ENCODE measurements at regions not wholly inside any gene's neighbourhood (a gene's known extent, or its start where the extent isn't known, plus 50 kb on each side); places are given as distances from the start of the nearest gene placed in this dataset.
"Not testable (repeated sequence)": the region's sequence is repeated elsewhere in the genome, so short reads cannot be mapped to it uniquely, and the experiment has no call there.

DNA sequence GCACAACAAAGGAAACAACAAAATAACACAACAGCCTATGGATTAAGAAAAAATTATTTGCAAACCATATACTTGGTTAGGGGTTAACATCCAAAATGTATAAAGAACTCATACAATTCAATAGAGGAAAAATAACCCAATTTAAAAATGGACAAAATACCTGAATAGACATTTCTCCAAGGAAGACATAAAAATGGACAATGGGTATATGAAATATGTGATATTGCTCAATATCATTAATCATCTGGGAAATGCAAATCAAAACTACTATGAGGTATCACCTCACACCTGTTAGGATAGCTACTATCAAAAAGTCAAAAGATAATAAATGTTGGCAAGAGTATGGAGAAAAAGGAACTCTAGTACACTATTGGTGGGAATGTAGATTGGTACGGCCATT, 71.0 kb upstream of the THRB start:
- no peak for DNase-seq
- Mint-ChIP-seq H3K4me1 (ENCODE audit: low read depth, unreplicated experiment) (no peaks in the 10 kb centered on the region), H3K36me3 (ENCODE audit: insufficient read depth, unreplicated experiment) (no peaks in the 10 kb centered on the region), H3K9me3 (ENCODE audit: unreplicated experiment) (peaks cover 9% of the 10 kb centered on the region), H3K27ac (ENCODE audit: unreplicated experiment) (no peak overlapping the region), H3K27me3 (ENCODE audit: insufficient read depth, unreplicated experiment) (no peaks in the 10 kb centered on the region), H3K4me3 (ENCODE audit: unreplicated experiment) (no peak overlapping the region)
- Histone ChIP-seq H3K4me1 (no peaks in the 10 kb centered on the region), H3K36me3 (ENCODE audit: control insufficient read depth, insufficient read depth, low read length) (no peaks in the 10 kb centered on the region), H3K4me3 (ENCODE audit: low read depth, low read length) (no peak overlapping the region), H3K9me3 (0 out of 2 replicates have a peak, but pooled peaks cover 6% of the 10 kb centered on the region), H3K27me3 (replicated peaks; ENCODE audit: control insufficient read depth, insufficient read depth, low read length) (no peaks in the 10 kb centered on the region)
- POLR2A ChIA-PET: no interaction called here
- TF ChIP-seq, protein P1, sequence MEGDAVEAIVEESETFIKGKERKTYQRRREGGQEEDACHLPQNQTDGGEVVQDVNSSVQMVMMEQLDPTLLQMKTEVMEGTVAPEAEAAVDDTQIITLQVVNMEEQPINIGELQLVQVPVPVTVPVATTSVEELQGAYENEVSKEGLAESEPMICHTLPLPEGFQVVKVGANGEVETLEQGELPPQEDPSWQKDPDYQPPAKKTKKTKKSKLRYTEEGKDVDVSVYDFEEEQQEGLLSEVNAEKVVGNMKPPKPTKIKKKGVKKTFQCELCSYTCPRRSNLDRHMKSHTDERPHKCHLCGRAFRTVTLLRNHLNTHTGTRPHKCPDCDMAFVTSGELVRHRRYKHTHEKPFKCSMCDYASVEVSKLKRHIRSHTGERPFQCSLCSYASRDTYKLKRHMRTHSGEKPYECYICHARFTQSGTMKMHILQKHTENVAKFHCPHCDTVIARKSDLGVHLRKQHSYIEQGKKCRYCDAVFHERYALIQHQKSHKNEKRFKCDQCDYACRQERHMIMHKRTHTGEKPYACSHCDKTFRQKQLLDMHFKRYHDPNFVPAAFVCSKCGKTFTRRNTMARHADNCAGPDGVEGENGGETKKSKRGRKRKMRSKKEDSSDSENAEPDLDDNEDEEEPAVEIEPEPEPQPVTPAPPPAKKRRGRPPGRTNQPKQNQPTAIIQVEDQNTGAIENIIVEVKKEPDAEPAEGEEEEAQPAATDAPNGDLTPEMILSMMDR (IDR thresholded peaks at IDR 0.05; ENCODE audit: insufficient read depth in 1 of 2, low read depth in 1 of 2, low read length in 1 of 2, severe bottlenecking in 1 of 2, unreplicated experiment in 1 of 2): no peak
- BruUV-seq (replicated peaks): no TSS peak
- CTCF ChIA-PET: no interaction called here
- intact Hi-C loops (cut with micrococcal nuclease; ENCODE audit: unreplicated experiment): no loop called here

DNA sequence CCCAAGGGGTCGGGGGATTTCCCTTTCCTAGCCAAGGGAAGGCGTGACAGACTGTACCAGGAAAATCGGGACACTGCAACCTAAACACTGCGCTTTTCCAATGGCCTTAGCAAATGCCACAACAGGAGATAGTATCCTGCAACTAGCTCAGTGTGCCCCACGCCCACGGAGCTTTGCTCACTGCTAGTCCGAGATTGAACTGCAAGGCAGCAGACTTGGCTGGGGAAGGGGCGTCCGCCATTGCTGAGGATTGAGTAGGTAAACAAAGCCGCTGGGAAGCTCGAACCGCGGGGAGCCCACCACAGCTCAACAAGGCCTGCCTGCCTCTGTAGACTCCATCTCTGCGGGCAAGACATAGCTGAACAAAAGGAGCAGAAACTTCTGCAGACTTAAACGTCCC, 72.3 kb upstream of the THRB start:
- BruUV-seq (replicated peaks): no TSS peak

DNA sequence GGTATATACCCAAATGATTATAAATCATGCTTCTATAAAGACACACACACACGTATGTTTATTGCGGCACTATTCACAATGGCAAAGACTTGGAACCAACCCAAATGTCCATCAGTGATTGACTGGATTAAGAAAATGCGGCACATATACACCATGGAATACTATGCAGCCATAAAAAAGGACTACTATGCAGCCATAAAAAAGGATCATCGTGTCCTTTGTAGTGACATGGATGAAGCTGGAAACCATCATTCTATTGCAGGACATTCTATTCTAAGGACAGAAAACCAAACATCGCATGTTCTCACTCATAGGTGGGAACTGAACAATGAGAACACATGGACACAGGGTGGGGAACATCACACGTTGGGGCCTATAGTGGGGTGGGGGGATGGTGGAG, 77.8 kb upstream of the THRB start:
- H3K36me3 ChIP-seq (ENCODE audit: control insufficient read depth, insufficient read depth, low read length); H3K4me3 ChIP-seq (ENCODE audit: low read depth, low read length); H3K9me3 ChIP-seq; H3K27me3 Mint-ChIP-seq (ENCODE audit: insufficient read depth, unreplicated experiment); DNase-seq; H3K27me3 ChIP-seq (replicated peaks; ENCODE audit: control insufficient read depth, insufficient read depth, low read length); H3K27ac Mint-ChIP-seq (ENCODE audit: unreplicated experiment); H3K4me3 Mint-ChIP-seq (ENCODE audit: unreplicated experiment); BruUV-seq (replicated peaks); CTCF ChIA-PET; H3K4me1 Mint-ChIP-seq (ENCODE audit: low read depth, unreplicated experiment); H3K36me3 Mint-ChIP-seq (ENCODE audit: insufficient read depth, unreplicated experiment); intact Hi-C loops (cut with micrococcal nuclease; ENCODE audit: unreplicated experiment); H3K9me3 Mint-ChIP-seq (ENCODE audit: unreplicated experiment); H3K4me1 ChIP-seq; POLR2A ChIA-PET: not testable (repeated sequence)

More for the DNA sequence above, 72.3 kb upstream of the THRB start:
- Histone ChIP-seq H3K27me3 (replicated peaks; ENCODE audit: control insufficient read depth, insufficient read depth, low read length) (no peaks in the 10 kb centered on the region), H3K9me3 (0 out of 2 replicates have a peak, but pooled peaks cover 6% of the 10 kb centered on the region), H3K4me3 (ENCODE audit: low read depth, low read length) (no peak overlapping the region), H3K36me3 (ENCODE audit: control insufficient read depth, insufficient read depth, low read length) (no peaks in the 10 kb centered on the region), H3K4me1 (no peaks in the 10 kb centered on the region)
- TF ChIP-seq, protein P1 (IDR thresholded peaks at IDR 0.05; ENCODE audit: insufficient read depth in 1 of 2, low read depth in 1 of 2, low read length in 1 of 2, severe bottlenecking in 1 of 2, unreplicated experiment in 1 of 2): no peak
- Mint-ChIP-seq H3K9me3 (ENCODE audit: unreplicated experiment) (peaks cover 9% of the 10 kb centered on the region), H3K4me3 (ENCODE audit: unreplicated experiment) (no peak overlapping the region), H3K27me3 (ENCODE audit: insufficient read depth, unreplicated experiment) (no peaks in the 10 kb centered on the region), H3K36me3 (ENCODE audit: insufficient read depth, unreplicated experiment) (no peaks in the 10 kb centered on the region), H3K27ac (ENCODE audit: unreplicated experiment) (no peak overlapping the region), H3K4me1 (ENCODE audit: low read depth, unreplicated experiment) (no peaks in the 10 kb centered on the region)
- intact Hi-C loops (cut with micrococcal nuclease; ENCODE audit: unreplicated experiment): no loop called here
- CTCF ChIA-PET: no interaction called here
- POLR2A ChIA-PET: no interaction called here
- no peak for DNase-seq

DNA sequence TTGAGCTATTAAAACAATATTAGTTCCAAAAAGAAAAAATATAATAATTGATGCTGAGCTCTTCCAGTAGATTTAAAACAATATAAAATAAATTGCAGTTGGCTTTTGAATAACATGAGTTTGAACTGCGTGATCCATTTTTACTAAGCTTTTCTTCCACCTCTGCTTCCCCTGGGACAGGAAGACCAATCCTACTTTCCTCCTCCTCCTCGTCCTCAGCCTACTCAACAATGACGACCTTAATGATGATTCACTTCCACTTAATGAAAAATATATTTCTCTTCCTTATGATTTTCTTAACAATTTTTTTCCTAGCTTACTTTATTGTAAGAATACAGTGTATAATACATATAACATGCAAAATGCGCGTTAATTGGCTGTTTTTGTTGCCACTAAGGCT, 78.9 kb upstream of the THRB start:
- Mint-ChIP-seq H3K27me3 (ENCODE audit: insufficient read depth, unreplicated experiment) (no peaks in the 10 kb centered on the region), H3K9me3 (ENCODE audit: unreplicated experiment) (no peaks in the 10 kb centered on the region), H3K4me3 (ENCODE audit: unreplicated experiment) (no peak overlapping the region), H3K27ac (ENCODE audit: unreplicated experiment) (no peak overlapping the region), H3K36me3 (ENCODE audit: insufficient read depth, unreplicated experiment) (no peaks in the 10 kb centered on the region), H3K4me1 (ENCODE audit: low read depth, unreplicated experiment) (no peaks in the 10 kb centered on the region)
- no TSS peak for BruUV-seq (replicated peaks)
- intact Hi-C loops (cut with micrococcal nuclease; ENCODE audit: unreplicated experiment): no loop called here
- POLR2A ChIA-PET: no interaction called here
- TF ChIP-seq, protein P1 (IDR thresholded peaks at IDR 0.05; ENCODE audit: insufficient read depth in 1 of 2, low read depth in 1 of 2, low read length in 1 of 2, severe bottlenecking in 1 of 2, unreplicated experiment in 1 of 2): no peak
- H3K4me3 ChIP-seq (ENCODE audit: low read depth, low read length): no peak overlapping the region
- CTCF ChIA-PET: no interaction called here
- H3K36me3 ChIP-seq (ENCODE audit: control insufficient read depth, insufficient read depth, low read length): no peaks in the 10 kb centered on the region
- DNase-seq: no peak
- no peaks in the 10 kb centered on the region for H3K27me3 ChIP-seq (replicated peaks; ENCODE audit: control insufficient read depth, insufficient read depth, low read length)
- no peaks in the 10 kb centered on the region for H3K9me3 ChIP-seq
- H3K4me1 ChIP-seq: no peaks in the 10 kb centered on the region

All from Caco-2 (cell line).